ENCODE measurements at regions not wholly inside any gene's neighbourhood (a gene's known extent, or its start where the extent isn't known, plus 50 kb on each side); places are given as distances from the start of the nearest gene placed in this dataset.

DNA sequence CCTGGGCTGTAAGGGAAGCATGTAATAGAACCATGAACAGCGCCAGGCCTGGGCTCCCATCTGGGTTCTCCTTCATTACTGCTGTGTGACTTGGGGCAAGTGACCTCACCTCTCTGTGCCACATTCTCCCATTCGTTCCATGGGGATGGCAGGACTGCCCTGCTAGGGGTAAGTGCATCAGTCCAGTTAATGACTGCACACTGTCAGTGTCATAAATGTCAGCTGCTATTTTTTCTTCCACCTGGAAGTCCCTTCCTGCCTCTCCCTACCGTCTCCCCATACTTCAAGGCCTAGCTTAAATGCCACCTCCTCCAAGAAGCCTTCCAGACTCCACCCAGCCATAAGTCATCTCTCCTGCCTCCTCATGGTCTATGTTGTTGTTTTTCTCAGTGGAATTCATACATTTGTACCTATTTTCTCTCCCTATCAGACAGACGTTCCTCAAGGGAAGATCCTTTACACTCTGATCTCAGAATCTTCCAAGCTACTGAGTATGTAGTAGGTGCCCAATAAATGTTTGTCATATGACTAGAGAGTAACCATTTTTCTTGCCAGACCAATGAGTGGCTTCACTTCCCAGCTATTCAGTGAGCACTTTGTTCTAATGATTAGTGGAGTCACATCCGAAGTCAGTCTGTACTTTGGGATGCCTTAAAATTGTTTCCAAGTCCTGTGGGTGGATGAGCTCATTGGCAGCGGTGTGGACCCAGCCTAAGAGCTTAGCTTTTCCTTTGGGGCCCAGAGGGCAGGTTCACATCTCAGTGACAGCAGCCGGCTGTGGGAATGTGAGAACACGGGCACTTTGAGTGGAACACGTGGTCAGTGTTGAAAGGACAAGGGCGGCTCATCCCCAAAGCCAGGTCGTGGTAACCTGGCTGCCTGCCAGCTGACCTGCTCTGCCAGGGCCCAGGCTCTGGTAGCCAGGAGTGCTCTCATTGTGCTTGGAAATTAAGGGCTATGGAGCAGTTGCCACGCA lies 147.5 kb upstream of the GSE1 start:
- in situ Hi-C loops (cut with HindIII; ENCODE audit: low pct_ligation_motif_present, low sequenced_read_pairs): no loop called here
- H3K27ac ChIP-seq: no peak overlapping the region
- H3K36me3 ChIP-seq (replicated peaks): no peaks in the 10 kb centered on the region
- peaks cover 23% of the 10 kb centered on the region for H3K27me3 ChIP-seq (replicated peaks)
- H3K4me3 ChIP-seq (ENCODE audit: low read depth, low read length): no peak overlapping the region
- no peak for DNase-seq
- TF ChIP-seq, protein P1, sequence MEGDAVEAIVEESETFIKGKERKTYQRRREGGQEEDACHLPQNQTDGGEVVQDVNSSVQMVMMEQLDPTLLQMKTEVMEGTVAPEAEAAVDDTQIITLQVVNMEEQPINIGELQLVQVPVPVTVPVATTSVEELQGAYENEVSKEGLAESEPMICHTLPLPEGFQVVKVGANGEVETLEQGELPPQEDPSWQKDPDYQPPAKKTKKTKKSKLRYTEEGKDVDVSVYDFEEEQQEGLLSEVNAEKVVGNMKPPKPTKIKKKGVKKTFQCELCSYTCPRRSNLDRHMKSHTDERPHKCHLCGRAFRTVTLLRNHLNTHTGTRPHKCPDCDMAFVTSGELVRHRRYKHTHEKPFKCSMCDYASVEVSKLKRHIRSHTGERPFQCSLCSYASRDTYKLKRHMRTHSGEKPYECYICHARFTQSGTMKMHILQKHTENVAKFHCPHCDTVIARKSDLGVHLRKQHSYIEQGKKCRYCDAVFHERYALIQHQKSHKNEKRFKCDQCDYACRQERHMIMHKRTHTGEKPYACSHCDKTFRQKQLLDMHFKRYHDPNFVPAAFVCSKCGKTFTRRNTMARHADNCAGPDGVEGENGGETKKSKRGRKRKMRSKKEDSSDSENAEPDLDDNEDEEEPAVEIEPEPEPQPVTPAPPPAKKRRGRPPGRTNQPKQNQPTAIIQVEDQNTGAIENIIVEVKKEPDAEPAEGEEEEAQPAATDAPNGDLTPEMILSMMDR (IDR thresholded peaks at IDR 0.05; ENCODE audit: low read depth, low read length, missing control alignments): no peak

DNA sequence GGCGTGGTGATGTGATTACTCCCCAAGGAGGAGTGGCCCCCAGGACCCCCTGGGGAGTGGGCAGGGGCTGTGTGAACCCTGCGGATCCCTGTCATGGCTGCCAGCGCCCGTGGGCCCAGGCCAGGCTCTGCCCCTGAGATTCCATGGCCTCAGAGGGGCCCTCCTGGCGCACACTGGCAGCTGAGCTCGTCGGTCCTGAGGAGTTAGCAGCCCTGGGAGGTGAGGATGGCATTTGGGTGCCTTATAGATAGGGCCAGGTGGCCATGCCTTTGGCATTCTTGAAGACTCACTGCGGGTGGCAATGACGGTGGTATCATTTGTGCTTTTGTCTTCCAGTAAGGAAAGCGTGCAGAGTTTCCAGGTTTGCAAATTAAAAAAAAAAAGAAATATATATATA lies 146.8 kb upstream of the GSE1 start:
- no peaks in the 10 kb centered on the region for H3K36me3 ChIP-seq (replicated peaks)
- no peak overlapping the region for H3K27ac ChIP-seq
- H3K4me3 ChIP-seq (ENCODE audit: low read depth, low read length): no peak overlapping the region
- peaks cover 22% of the 10 kb centered on the region for H3K27me3 ChIP-seq (replicated peaks)
- in situ Hi-C loops (cut with HindIII; ENCODE audit: low pct_ligation_motif_present, low sequenced_read_pairs): no loop called here
- TF ChIP-seq, protein P1 (IDR thresholded peaks at IDR 0.05; ENCODE audit: low read depth, low read length, missing control alignments): no peak
- DNase-seq: no peak

DNA sequence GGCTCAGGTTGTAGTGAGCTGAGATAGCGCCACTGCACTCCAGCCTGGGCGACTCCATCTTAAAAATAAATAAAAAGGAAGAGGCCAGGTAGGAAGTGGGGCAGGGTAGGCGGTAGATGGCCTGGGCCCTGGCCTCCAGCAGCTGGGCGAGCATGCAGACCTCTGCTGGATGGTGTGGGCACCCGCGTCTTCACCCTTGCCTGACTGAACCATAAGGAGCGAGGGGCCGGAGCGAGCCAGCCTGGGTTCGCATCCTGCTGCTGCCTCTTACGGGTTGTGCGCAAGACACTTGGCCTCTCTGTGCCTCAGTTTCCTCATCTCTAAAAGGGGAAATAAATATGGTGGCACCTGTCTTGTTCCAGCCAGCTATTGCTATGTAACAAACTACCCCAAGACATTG lies 146.1 kb upstream of the GSE1 start:
- TF ChIP-seq, protein P1 (IDR thresholded peaks at IDR 0.05; ENCODE audit: low read depth, low read length, missing control alignments): no peak
- H3K27ac ChIP-seq: no peak overlapping the region
- H3K27me3 ChIP-seq (replicated peaks): peaks cover 15% of the 10 kb centered on the region
- H3K36me3 ChIP-seq (replicated peaks): no peaks in the 10 kb centered on the region
- H3K4me3 ChIP-seq (ENCODE audit: low read depth, low read length): no peak overlapping the region
- no peak for DNase-seq
- in situ Hi-C loops (cut with HindIII; ENCODE audit: low pct_ligation_motif_present, low sequenced_read_pairs): no loop called here

DNA sequence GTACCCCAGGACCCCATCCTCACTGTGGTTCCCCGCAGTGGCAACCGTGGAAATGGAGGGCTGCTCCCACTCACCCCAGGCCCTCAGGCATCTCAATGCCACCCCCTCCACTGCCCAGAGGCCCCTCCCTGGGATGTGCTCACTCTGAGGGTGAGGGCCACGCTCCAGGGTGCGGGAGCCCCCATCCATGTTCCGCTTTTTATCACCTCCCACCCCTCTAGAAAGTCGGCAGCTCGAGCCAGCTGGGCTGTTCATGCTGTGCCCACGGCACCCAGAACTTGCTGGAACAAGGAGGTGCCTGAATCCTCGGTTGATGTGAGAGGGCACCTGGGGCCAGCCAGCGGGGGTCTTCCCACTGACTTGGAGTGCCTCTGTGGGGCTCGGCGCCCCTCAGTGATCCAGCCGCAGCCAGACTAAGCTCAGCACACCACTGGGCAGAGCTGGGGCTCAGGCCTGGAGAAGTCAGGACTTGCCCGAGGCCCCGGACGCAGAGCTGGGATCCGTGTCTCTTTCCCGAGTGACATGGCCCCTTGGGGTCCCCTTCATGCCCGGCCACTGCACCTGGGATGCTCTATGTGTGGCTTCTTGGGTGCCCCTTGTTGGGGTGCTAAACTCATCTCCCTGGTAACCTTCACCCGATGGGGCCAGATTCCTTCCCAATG lies 143.1 kb upstream of the GSE1 start:
- Histone ChIP-seq H3K27me3 (replicated peaks) (peaks cover 3% of the 10 kb centered on the region), H3K36me3 (replicated peaks) (no peaks in the 10 kb centered on the region), H3K4me3 (ENCODE audit: low read depth, low read length) (no peak overlapping the region), H3K27ac (no peak overlapping the region)
- in situ Hi-C loops (cut with HindIII; ENCODE audit: low pct_ligation_motif_present, low sequenced_read_pairs): no loop called here
- DNase-seq: no peak
- TF ChIP-seq, protein P1 (IDR thresholded peaks at IDR 0.05; ENCODE audit: low read depth, low read length, missing control alignments): no peak

DNA sequence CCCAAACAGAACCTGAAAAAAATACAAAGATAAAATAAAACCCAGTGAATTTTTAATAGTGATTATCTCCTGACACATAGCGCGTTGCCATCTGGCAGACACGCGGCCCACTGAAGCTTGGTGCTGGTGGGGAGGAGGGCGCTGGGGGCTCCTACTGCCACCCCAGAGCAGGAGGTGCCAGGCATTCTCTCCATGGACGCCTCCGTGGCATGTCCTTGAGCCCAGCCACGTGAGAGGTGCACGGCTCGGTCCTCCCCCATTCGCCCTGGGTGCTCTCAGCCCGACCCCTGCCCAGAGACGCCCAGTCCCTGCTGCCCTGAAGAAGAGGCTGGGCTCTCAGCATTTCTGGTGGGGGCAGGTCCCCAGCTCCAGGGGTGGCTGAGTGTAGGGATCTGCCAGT lies 142.2 kb upstream of the GSE1 start:
- H3K4me3 ChIP-seq (ENCODE audit: low read depth, low read length): no peak overlapping the region
- H3K27ac ChIP-seq: no peak overlapping the region
- no peaks in the 10 kb centered on the region for H3K36me3 ChIP-seq (replicated peaks)
- peaks cover 3% of the 10 kb centered on the region for H3K27me3 ChIP-seq (replicated peaks)
- in situ Hi-C loops (cut with HindIII; ENCODE audit: low pct_ligation_motif_present, low sequenced_read_pairs): no loop called here
- TF ChIP-seq, protein P1 (IDR thresholded peaks at IDR 0.05; ENCODE audit: low read depth, low read length, missing control alignments): no peak
- DNase-seq: no peak
